Ishikawa (cell line): ENCODE measurements at regions not wholly inside any gene's neighbourhood (a gene's known extent, or its start where the extent isn't known, plus 50 kb on each side); places are given as distances from the start of the nearest gene placed in this dataset.

Source experiments
- CEBPB ChIP-seq: IDR thresholded peaks from 2 replicates; pipeline ENCODE4 v1.6.1; 2012
- CREB1 ChIP-seq: IDR thresholded peaks from 2 replicates; pipeline ENCODE4 v1.6.1; 2012; ENCODE audit warnings: low read depth
- EGR1 ChIP-seq: IDR thresholded peaks from 2 replicates; pipeline ENCODE4 v1.6.1; 2012
- EP300 ChIP-seq: IDR thresholded peaks from 2 replicates; pipeline ENCODE4 v1.6.1; 2012; ENCODE audit warnings: borderline replicate concordance
- FOXM1 ChIP-seq: IDR thresholded peaks from 2 replicates; pipeline ENCODE4 v1.6.1; 2012; ENCODE audit warnings: low read depth, borderline replicate concordance
- MAX ChIP-seq: IDR thresholded peaks from 2 replicates; pipeline ENCODE4 v1.6.1; 2012
- NFIC ChIP-seq: IDR thresholded peaks from 2 replicates; pipeline ENCODE4 v1.6.1; 2012
- RAD21 ChIP-seq: IDR thresholded peaks from 2 replicates; pipeline ENCODE4 v1.6.1; 2012; ENCODE audit warnings: low read depth
- REST ChIP-seq: IDR thresholded peaks from 2 replicates; pipeline ENCODE4 v1.6.1; 2012; ENCODE audit warnings: low read depth, mild to moderate bottlenecking
- TAF1 ChIP-seq: IDR thresholded peaks from 2 replicates; pipeline ENCODE4 v1.6.1; 2012; ENCODE audit warnings: low read depth, mild to moderate bottlenecking
- TCF12 ChIP-seq: IDR thresholded peaks from 2 replicates; pipeline ENCODE4 v1.6.1; 2012; ENCODE audit warnings: low read depth
- TEAD4 ChIP-seq: IDR thresholded peaks from 2 replicates; pipeline ENCODE4 v1.6.1; 2012
- YY1 ChIP-seq: IDR thresholded peaks from 2 replicates; pipeline ENCODE4 v1.6.1; 2012; ENCODE audit warnings: low read depth
- ZBTB7A ChIP-seq: IDR thresholded peaks from 2 replicates; pipeline ENCODE4 v1.6.1; 2012; ENCODE audit warnings: low read depth
- TF ChIP-seq, protein P1 (sequence below): IDR thresholded peaks from 2 replicates; pipeline ENCODE4 v1.6.1; 2012

GRCh38 chr10:55551603-55552002 is 750.6 kb upstream of the PCDH15 start:
- no peak for TF ChIP-seq NFIC
- TF ChIP-seq CEBPB: no peak
- no peak for TF ChIP-seq REST
- TF ChIP-seq MAX: no peak
- no peak for TF ChIP-seq ZBTB7A
- no peak for TF ChIP-seq TEAD4
- no peak for TF ChIP-seq TCF12
- no peak for TF ChIP-seq YY1
- TF ChIP-seq TAF1: no peak
- TF ChIP-seq EGR1: no peak

DNA sequence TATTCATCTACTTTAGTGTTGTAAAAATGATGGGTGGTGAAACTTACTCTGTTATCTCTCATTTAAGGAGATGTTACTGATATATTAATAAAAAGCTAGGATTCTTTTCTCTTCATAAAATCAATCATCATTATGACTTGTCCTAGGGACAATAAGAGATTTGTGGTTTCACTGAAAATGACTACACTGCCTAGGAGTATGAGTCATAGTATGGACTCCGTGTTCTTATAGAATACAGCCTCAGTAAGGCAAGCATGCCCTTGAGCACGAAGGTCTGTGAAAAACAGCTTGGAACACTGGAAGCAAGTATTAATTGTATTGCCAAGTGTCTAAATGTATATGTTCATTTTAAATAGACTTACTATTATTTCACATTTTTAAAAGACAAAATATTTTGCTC is 749.2 kb upstream of the PCDH15 start:
- TF ChIP-seq EGR1 (no peak), FOXM1 (no peak), TEAD4 (no peak), MAX (no peak), EP300 (no peak), RAD21 (no peak), TCF12 (no peak), YY1 (no peak)
- TF ChIP-seq, protein P1, sequence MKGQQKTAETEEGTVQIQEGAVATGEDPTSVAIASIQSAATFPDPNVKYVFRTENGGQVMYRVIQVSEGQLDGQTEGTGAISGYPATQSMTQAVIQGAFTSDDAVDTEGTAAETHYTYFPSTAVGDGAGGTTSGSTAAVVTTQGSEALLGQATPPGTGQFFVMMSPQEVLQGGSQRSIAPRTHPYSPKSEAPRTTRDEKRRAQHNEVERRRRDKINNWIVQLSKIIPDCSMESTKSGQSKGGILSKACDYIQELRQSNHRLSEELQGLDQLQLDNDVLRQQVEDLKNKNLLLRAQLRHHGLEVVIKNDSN: no peak

- TF ChIP-seq ZBTB7A: no peak
- TF ChIP-seq EGR1: no peak
- TF ChIP-seq CREB1: no peak
- TF ChIP-seq EP300: no peak
- no peak for TF ChIP-seq REST
- TF ChIP-seq, protein P1: no peak
- TF ChIP-seq YY1: no peak
- no peak for TF ChIP-seq FOXM1
Observed at GRCh38 chr10:55519264-55519663, 718.2 kb upstream of the PCDH15 start.

GRCh38 chr10:55509168-55509567 is 708.1 kb upstream of the PCDH15 start:
- TF ChIP-seq REST (no peak), ZBTB7A (no peak), CREB1 (no peak), CEBPB (no peak), YY1 (no peak), FOXM1 (no peak), TEAD4 (no peak), MAX (no peak), NFIC (no peak)
- TF ChIP-seq, protein P1: no peak
